ENCODE measurements at regions not wholly inside any gene's neighbourhood (a gene's known extent, or its start where the extent isn't known, plus 50 kb on each side); places are given as distances from the start of the nearest gene placed in this dataset.

GRCh38 chr20:21575981-21576740 lies 62.3 kb upstream of the NKX2-2 start:
- TF ChIP-seq POLR2A (IDR thresholded peaks at IDR 0.05; ENCODE audit: low read depth) (no peak), CTCF (IDR thresholded peaks at IDR 0.05) (no peak)

Data from esophagus muscularis mucosa (tissue), 3 donors.